Neural progenitor cell (in vitro differentiated cells): ENCODE measurements at regions not wholly inside any gene's neighbourhood (a gene's known extent, or its start where the extent isn't known, plus 50 kb on each side); places are given as distances from the start of the nearest gene placed in this dataset.

Source experiments
- EZH2 ChIP-seq: fragments of 200-600 bp; sonication (generic); IDR thresholded peaks from 2 replicates; pipeline ENCODE4 v1.6.1; 2017; ENCODE audit warnings: antibody characterized with exemption, mild to moderate bottlenecking, moderate library complexity
- TF ChIP-seq, protein P1 (sequence below): fragments of 200-600 bp; sonication (generic); IDR thresholded peaks from 2 replicates; pipeline ENCODE4 v1.5.1; 2017; ENCODE audit warnings: antibody characterized with exemption, mild to moderate bottlenecking

DNA sequence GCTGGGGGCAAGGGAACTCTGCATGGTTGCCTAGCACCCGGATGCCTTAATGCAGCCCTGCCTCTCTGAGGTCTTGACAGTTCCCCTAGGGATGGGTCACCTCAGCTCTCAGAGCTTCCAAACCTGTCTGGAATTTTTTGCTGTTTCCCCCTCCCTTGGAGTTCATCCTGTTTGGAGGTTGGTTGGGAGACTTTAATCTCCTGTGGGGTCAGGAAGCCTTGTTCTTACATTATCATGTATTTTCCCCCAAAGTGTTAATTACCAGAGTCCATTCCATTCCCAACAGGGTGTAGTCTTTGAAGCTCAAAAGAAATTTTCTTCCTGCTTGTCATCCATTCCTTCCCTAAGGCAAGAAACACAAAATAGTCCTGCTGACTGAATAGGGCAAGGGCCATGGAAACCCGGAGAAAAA, 150.3 kb upstream of the SPRY4 start:
- no peak for TF ChIP-seq EZH2
- TF ChIP-seq, protein P1, sequence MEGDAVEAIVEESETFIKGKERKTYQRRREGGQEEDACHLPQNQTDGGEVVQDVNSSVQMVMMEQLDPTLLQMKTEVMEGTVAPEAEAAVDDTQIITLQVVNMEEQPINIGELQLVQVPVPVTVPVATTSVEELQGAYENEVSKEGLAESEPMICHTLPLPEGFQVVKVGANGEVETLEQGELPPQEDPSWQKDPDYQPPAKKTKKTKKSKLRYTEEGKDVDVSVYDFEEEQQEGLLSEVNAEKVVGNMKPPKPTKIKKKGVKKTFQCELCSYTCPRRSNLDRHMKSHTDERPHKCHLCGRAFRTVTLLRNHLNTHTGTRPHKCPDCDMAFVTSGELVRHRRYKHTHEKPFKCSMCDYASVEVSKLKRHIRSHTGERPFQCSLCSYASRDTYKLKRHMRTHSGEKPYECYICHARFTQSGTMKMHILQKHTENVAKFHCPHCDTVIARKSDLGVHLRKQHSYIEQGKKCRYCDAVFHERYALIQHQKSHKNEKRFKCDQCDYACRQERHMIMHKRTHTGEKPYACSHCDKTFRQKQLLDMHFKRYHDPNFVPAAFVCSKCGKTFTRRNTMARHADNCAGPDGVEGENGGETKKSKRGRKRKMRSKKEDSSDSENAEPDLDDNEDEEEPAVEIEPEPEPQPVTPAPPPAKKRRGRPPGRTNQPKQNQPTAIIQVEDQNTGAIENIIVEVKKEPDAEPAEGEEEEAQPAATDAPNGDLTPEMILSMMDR, result no peak
